ENCODE measurements at regions not wholly inside any gene's neighbourhood (a gene's known extent, or its start where the extent isn't known, plus 50 kb on each side); places are given as distances from the start of the nearest gene placed in this dataset.

DNA sequence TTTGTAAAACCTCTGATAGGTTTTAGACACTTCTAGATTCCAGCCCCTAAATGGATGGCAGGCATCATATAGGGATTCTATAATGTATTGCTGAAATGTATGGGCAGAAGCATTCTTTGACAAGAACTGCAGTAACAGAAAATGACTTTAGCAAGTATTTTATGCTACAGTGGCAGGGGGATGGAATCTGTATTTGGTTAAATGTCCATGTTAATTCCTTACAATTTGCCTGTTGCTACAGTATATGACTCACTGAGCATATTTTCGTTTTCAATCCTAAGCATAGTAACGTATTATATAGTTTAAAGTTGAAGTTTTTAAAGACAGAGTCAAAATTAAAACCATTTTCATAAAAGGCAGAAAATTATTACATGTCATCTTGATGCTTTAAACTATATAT lies 150.1 kb downstream of the MEX3B start:
- TF ChIP-seq, protein P1, sequence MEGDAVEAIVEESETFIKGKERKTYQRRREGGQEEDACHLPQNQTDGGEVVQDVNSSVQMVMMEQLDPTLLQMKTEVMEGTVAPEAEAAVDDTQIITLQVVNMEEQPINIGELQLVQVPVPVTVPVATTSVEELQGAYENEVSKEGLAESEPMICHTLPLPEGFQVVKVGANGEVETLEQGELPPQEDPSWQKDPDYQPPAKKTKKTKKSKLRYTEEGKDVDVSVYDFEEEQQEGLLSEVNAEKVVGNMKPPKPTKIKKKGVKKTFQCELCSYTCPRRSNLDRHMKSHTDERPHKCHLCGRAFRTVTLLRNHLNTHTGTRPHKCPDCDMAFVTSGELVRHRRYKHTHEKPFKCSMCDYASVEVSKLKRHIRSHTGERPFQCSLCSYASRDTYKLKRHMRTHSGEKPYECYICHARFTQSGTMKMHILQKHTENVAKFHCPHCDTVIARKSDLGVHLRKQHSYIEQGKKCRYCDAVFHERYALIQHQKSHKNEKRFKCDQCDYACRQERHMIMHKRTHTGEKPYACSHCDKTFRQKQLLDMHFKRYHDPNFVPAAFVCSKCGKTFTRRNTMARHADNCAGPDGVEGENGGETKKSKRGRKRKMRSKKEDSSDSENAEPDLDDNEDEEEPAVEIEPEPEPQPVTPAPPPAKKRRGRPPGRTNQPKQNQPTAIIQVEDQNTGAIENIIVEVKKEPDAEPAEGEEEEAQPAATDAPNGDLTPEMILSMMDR (IDR thresholded peaks at IDR 0.05) = no peak
- no peak for TF ChIP-seq POLR2A (IDR thresholded peaks at IDR 0.05)
